Activated naive CD4-positive, alpha-beta T cell treated with anti-CD3 and anti-CD28 coated beads for 36 hours (primary cell): ENCODE measurements at regions not wholly inside any gene's neighbourhood (a gene's known extent, or its start where the extent isn't known, plus 50 kb on each side); places are given as distances from the start of the nearest gene placed in this dataset.
"Not testable (repeated sequence)": the region's sequence is repeated elsewhere in the genome, so short reads cannot be mapped to it uniquely, and the experiment has no call there.

Experiments
- CTCF ChIA-PET: fragments of 350-600 bp; sonication (Branson Sonifier 250); formaldehyde crosslinking; loops from one replicate; lab custom pipeline; 2021; ENCODE audit warnings: antibody characterized with exemption; lab: Charles Lee
- DNase-seq: peaks from one replicate; pipeline ENCODE4 v3.0.0-alpha.2; 2020
- H3K27ac Mint-ChIP-seq: one replicate; pipeline ENCODE4 v1.8.0; 2021; ENCODE audit warnings: mild to moderate bottlenecking, mixed read lengths
- H3K27me3 Mint-ChIP-seq: one replicate; pipeline ENCODE4 v1.8.0; 2021; ENCODE audit warnings: low read depth, mixed read lengths
- H3K36me3 Mint-ChIP-seq: one replicate; pipeline ENCODE4 v1.8.0; 2021; ENCODE audit warnings: low read depth, mixed read lengths
- H3K4me1 Mint-ChIP-seq: one replicate; pipeline ENCODE4 v1.8.0; 2021; ENCODE audit warnings: low read depth, mixed read lengths
- H3K4me3 Mint-ChIP-seq: one replicate; pipeline ENCODE4 v1.8.0; 2021; ENCODE audit warnings: mild to moderate bottlenecking, moderate library complexity, mixed read lengths
- H3K9me3 Mint-ChIP-seq: one replicate; pipeline ENCODE4 v1.8.0; 2021; ENCODE audit warnings: mixed read lengths
- intact Hi-C: fragments of 100-400 bp; cut with micrococcal nuclease; formaldehyde crosslinking; loops from one replicate; pipeline ENCODE4 v1.15.1; 2023

- H3K27me3 Mint-ChIP-seq, H3K4me3 Mint-ChIP-seq, intact Hi-C loops, H3K36me3 Mint-ChIP-seq, H3K4me1 Mint-ChIP-seq, H3K27ac Mint-ChIP-seq, CTCF ChIA-PET, DNase-seq: not testable (repeated sequence)
- H3K9me3 Mint-ChIP-seq = peaks cover 14% of the 10 kb centered on the region
These were observed 107.0 kb upstream of the DAB1 start for GRCh38 chr1:57530911-57531260.

GRCh38 chr1:57530206-57530910 lies 106.5 kb upstream of the DAB1 start:
- Mint-ChIP-seq H3K36me3 (no peaks in the 10 kb centered on the region), H3K27me3 (peaks cover 5% of the 10 kb centered on the region), H3K4me1 (no peaks in the 10 kb centered on the region), H3K9me3 (peaks cover 14% of the 10 kb centered on the region), H3K4me3 (no peak overlapping the region), H3K27ac (no peak overlapping the region)
- no peak for DNase-seq
- intact Hi-C loops = no loop called here
- CTCF ChIA-PET = no interaction called here

DNA sequence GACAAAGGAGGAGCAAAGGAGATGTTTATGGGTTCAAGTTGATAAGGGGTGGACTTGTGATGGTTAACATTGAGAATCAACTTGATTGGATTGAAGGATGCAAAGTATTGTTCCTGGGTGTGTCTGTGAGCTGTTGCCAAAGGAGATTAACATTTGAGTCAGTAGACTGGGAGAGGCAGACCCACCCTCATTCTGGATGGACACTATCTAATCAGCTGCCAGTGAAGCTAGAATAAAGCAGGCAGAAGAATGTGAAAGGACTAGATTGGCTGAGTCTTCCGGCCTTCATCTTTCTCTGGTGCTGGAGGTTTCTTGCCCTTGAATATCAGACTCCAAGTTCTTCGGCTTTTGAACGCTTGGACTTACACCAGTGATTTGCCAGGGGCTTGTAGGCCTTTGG lies 98.7 kb upstream of the DAB1 start:
- Mint-ChIP-seq H3K9me3 (no peaks in the 10 kb centered on the region), H3K4me3 (no peak overlapping the region), H3K27me3 (peaks cover 7% of the 10 kb centered on the region), H3K4me1 (no peaks in the 10 kb centered on the region), H3K36me3 (no peaks in the 10 kb centered on the region), H3K27ac (no peak overlapping the region)
- intact Hi-C loops = no loop called here
- no peak for DNase-seq
- CTCF ChIA-PET = no interaction called here

GRCh38 chr1:57520743-57521515 lies 97.1 kb upstream of the DAB1 start:
- Mint-ChIP-seq H3K9me3 (no peaks in the 10 kb centered on the region), H3K27me3 (peaks cover 11% of the 10 kb centered on the region), H3K4me1 (no peaks in the 10 kb centered on the region), H3K27ac (no peak overlapping the region), H3K36me3 (no peaks in the 10 kb centered on the region), H3K4me3 (no peak overlapping the region)
- CTCF ChIA-PET = interaction anchor here (0.7 kb wide), 2 partner anchors 116 to 223 kb away, joined by 3 read pairs; no protein-coding TSS in a partner anchor
- intact Hi-C loops = no loop called here
- no peak for DNase-seq

GRCh38 chr1:57518496-57518895 lies 94.6 kb upstream of the DAB1 start:
- Mint-ChIP-seq H3K4me1 (no peaks in the 10 kb centered on the region), H3K4me3 (no peak overlapping the region), H3K9me3 (no peaks in the 10 kb centered on the region), H3K27ac (no peak overlapping the region), H3K36me3 (no peaks in the 10 kb centered on the region), H3K27me3 (peaks cover 15% of the 10 kb centered on the region)
- CTCF ChIA-PET = no interaction called here
- DNase-seq = no peak
- intact Hi-C loops = no loop called here

DNA sequence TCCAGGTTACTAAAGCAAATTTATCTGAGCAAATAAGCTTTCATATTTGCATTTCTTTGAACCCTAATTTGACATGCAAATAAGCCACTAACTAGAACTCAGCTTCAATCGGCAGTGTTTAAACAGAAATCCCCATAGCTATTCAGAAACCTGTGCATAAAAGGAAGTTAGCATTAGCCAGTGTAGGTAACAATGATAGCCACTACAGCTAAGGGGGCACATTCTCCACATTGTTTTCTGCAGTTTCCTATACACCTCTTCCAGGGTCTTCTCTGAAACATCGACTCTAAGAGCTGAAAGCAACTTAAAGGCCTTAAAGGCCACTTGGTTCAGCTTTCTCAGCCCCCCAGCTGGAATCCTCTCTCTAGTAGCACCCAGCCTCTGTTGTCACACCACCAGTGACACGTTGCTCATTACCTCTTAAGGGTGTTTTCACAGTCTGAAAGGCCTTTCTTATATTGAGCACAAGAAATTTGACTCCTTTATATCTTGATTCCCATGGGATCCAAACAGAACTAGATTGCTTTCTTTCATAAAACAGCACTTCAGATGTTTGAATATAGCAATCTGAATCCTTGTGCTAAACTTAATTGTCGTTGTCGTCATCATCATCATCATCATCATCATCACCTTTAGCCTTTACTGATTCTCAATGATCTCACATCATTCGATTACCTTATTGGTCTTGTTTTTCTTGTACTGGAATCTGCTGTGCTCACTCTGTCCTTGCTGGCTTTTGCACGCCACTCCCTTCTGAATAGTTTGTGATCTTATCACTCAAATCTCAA lies 93.9 kb upstream of the DAB1 start:
- CTCF ChIA-PET = interaction anchor here (0.6 kb wide), 1 partner anchor 659 kb away, joined by 4 read pairs; no protein-coding TSS in a partner anchor
- H3K4me3 Mint-ChIP-seq = no peak overlapping the region

GRCh38 chr1:57512386-57512785 lies 88.5 kb upstream of the DAB1 start:
- no peak overlapping the region for H3K4me3 Mint-ChIP-seq
- intact Hi-C loops = no loop called here
- no peaks in the 10 kb centered on the region for H3K9me3 Mint-ChIP-seq
- H3K36me3 Mint-ChIP-seq = no peaks in the 10 kb centered on the region
- no peak overlapping the region for H3K27ac Mint-ChIP-seq
- CTCF ChIA-PET = no interaction called here
- peaks cover 11% of the 10 kb centered on the region for H3K27me3 Mint-ChIP-seq
- H3K4me1 Mint-ChIP-seq = no peaks in the 10 kb centered on the region
- DNase-seq = no peak

More for the DNA sequence above, 93.9 kb upstream of the DAB1 start:
- Mint-ChIP-seq H3K36me3 (no peaks in the 10 kb centered on the region), H3K27ac (no peak overlapping the region), H3K4me1 (no peaks in the 10 kb centered on the region), H3K9me3 (no peaks in the 10 kb centered on the region), H3K27me3 (peaks cover 15% of the 10 kb centered on the region)
- intact Hi-C loops = no loop called here
- no peak for DNase-seq

DNA sequence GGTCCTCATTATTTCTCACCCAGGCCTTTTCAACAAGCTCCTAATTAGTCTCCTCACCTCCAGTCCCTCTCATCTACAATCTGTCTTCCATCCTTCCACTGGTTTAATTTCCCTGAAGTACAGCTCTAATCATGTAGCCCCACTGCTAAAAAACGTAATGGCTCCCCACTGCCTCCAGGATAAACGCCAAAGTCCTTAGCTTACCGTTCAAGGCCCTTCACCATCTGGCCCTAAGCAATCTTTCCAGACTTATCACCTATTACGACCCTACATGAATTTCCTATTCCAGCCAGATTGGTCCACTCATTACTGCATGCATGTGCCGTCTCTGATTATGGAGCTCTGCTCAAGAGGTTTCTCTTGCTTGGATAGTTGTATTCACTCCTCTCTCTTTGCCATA lies 83.1 kb upstream of the DAB1 start:
- no peak overlapping the region for H3K4me3 Mint-ChIP-seq
- no peaks in the 10 kb centered on the region for H3K9me3 Mint-ChIP-seq
- CTCF ChIA-PET = no interaction called here
- no peak for DNase-seq
- H3K4me1 Mint-ChIP-seq = no peaks in the 10 kb centered on the region
- intact Hi-C loops = no loop called here
- H3K36me3 Mint-ChIP-seq = no peaks in the 10 kb centered on the region
- peaks cover 2% of the 10 kb centered on the region for H3K27me3 Mint-ChIP-seq
- H3K27ac Mint-ChIP-seq = no peak overlapping the region

DNA sequence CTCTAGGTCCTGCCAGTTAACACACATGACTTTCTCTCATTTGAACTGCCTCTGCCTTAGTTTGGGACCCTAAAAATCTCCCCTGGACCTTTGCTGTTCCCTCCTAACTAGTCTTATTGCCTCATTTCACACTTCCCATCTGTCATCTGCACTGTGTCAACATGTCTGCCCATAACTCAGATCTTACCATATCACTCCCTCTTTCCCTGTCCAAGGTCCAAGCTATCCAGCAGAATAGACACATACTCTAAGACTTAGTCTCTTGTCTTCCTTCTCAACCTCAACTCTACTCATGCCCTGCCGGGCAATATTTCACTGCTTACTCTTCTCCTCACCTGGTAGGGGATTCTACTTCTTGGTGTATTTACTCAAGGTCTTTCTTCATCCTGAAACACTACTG lies 79.5 kb upstream of the DAB1 start:
- CTCF ChIA-PET = no interaction called here
- Mint-ChIP-seq H3K27ac (no peak overlapping the region), H3K4me3 (no peak overlapping the region), H3K27me3 (peaks cover 6% of the 10 kb centered on the region), H3K36me3 (no peaks in the 10 kb centered on the region), H3K4me1 (no peaks in the 10 kb centered on the region), H3K9me3 (no peaks in the 10 kb centered on the region)
- intact Hi-C loops = no loop called here
- DNase-seq = no peak

DNA sequence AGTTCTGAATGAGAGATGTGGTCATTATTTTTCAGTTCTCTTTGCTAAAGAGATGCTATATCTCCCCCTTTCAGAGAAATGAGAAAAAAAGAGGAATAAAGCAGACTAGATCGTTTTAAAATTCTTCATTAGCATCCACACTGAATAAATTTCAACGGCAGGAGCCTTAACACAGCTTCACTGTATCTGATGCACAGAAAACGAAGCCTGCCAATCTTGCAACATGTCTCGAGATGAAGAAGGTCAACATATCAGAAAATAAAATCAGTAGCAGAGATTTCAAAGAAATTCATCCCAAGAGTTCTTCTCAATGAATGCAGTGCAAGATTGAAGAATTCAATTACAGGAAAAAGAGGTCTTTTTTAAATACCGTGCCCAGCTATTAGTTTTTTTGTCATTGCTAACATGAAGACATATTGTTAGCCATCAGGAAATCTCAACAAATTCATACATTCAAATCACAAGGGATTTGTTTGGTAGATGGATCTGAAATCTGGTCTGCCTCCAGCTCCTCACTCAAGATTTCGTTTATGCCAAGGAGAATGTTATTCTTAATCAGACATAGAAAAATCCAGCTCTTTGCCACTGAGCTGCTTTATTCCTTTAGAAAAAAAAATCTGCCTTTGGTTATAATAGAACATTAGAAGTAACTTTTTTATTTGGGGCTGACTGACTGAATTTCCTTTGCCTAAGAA lies 76.4 kb upstream of the DAB1 start:
- DNase-seq = no peak
- Mint-ChIP-seq H3K36me3 (no peaks in the 10 kb centered on the region), H3K27me3 (peaks cover 3% of the 10 kb centered on the region), H3K4me3 (no peak overlapping the region), H3K4me1 (no peaks in the 10 kb centered on the region), H3K9me3 (no peaks in the 10 kb centered on the region), H3K27ac (no peak overlapping the region)
- CTCF ChIA-PET = no interaction called here
- intact Hi-C loops = no loop called here

DNA sequence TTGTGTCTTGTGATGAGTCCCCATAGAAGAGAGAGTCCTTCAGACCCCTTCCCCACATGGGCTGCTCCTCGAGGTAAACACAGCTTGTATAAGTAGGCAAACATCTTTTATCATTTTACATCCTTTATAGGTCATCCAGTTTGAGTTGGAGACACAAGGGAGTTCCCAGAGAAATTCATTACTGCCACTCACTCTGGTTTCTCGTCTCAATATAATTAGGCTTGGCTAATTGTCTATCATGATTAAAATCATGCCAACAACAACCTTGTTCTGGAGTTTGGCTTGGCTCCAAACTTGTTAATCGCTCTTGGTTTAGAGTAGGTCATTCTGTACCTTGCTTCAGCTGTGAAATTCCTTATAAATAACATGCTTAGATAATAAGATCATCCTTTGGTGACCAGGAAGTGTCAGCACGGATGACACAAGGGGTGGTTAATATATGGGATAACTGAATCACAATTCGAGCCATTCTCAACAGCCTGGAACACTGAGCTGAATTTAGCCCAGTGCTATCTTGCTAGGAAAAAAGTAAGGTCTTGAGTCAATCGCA lies 70.7 kb upstream of the DAB1 start:
- Mint-ChIP-seq H3K27ac (no peak overlapping the region), H3K36me3 (no peaks in the 10 kb centered on the region), H3K27me3 (peaks cover 2% of the 10 kb centered on the region), H3K9me3 (no peaks in the 10 kb centered on the region), H3K4me1 (no peaks in the 10 kb centered on the region), H3K4me3 (no peak overlapping the region)
- intact Hi-C loops = no loop called here
- DNase-seq = no peak
- CTCF ChIA-PET = no interaction called here
